Peyer's patch (tissue), 4 donors: ENCODE measurements at regions not wholly inside any gene's neighbourhood (a gene's known extent, or its start where the extent isn't known, plus 50 kb on each side); places are given as distances from the start of the nearest gene placed in this dataset.

ENCODE experiments used
- POLR2A ChIP-seq, 2 donors: fragments of 450-650 bp; IDR thresholded peaks; one replicate each; pipeline ENCODE4 v1.5.1; 2017; ENCODE audit warnings: antibody characterized with exemption in 2 of 2, mild to moderate bottlenecking in 2 of 2, moderate library complexity in 2 of 2
- TF ChIP-seq, protein P1 (sequence below), 6 experiments: fragments of 450-650 bp in 4 of 6; fragments of 200-600 bp in 2 of 6; sonication (generic) in 1 of 6; IDR thresholded peaks; one replicate each; pipeline ENCODE4 v1.5.1; 2017 to 2019; ENCODE audit warnings: antibody characterized with exemption in 6 of 6, mild to moderate bottlenecking in 3 of 6, moderate library complexity in 1 of 6

DNA sequence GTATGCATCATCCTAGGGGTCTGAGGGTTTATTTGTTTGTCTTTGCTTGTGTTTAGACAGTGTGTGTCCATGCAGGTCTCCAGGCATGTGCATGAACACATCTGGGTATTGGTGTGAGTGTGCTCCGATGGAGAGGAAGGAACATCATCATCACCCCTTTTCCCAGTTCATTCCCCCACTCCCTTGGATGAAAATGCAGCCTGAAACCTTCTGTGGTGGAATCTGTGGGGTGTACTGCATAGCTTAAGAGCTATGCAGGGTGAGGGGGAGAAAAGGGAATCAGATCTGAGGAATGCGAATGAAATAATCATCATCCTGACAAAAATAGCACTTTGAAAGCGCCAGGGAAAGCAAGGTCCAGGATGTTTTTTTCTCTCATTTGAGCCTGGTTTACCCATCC, 520.1 kb downstream of the NTRK3 start:
- TF ChIP-seq, protein P1, sequence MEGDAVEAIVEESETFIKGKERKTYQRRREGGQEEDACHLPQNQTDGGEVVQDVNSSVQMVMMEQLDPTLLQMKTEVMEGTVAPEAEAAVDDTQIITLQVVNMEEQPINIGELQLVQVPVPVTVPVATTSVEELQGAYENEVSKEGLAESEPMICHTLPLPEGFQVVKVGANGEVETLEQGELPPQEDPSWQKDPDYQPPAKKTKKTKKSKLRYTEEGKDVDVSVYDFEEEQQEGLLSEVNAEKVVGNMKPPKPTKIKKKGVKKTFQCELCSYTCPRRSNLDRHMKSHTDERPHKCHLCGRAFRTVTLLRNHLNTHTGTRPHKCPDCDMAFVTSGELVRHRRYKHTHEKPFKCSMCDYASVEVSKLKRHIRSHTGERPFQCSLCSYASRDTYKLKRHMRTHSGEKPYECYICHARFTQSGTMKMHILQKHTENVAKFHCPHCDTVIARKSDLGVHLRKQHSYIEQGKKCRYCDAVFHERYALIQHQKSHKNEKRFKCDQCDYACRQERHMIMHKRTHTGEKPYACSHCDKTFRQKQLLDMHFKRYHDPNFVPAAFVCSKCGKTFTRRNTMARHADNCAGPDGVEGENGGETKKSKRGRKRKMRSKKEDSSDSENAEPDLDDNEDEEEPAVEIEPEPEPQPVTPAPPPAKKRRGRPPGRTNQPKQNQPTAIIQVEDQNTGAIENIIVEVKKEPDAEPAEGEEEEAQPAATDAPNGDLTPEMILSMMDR (IDR thresholded peaks at IDR 0.05) = no peak
- no peak for TF ChIP-seq POLR2A (IDR thresholded peaks at IDR 0.05)
